Fibroblast of the aortic adventitia (primary cell): ENCODE measurements at regions not wholly inside any gene's neighbourhood (a gene's known extent, or its start where the extent isn't known, plus 50 kb on each side); places are given as distances from the start of the nearest gene placed in this dataset.
"Not testable (repeated sequence)": the region's sequence is repeated elsewhere in the genome, so short reads cannot be mapped to it uniquely, and the experiment has no call there.

ENCODE experiments used
- DNase-seq: peaks from one replicate; pipeline ENCODE4 v3.0.0-alpha.2; 2010; ENCODE audit warnings: low read depth
- H3K4me3 ChIP-seq: 2 replicates; pipeline ENCODE4 v1.5.1; 2011; ENCODE audit warnings: low read depth, mild to moderate bottlenecking, control low read depth, low read length, moderate library complexity
- CTCF ChIP-seq: IDR thresholded peaks from 2 replicates; pipeline ENCODE4 v1.5.1; 2011; ENCODE audit warnings: mild to moderate bottlenecking, low read length, control low read depth, inconsistent platforms; ENCODE audit not compliant: insufficient read depth

GRCh38 chr10:85105614-85106255 is 777.3 kb downstream of the CCSER2 start:
- no peak overlapping the region for H3K4me3 ChIP-seq
- no peak for DNase-seq
- TF ChIP-seq CTCF, result no peak

GRCh38 chr10:85111271-85111670 is 782.9 kb downstream of the CCSER2 start:
- H3K4me3 ChIP-seq, result no peak overlapping the region
- TF ChIP-seq CTCF, result no peak
- DNase-seq, result no peak

GRCh38 chr10:85124603-85125051 is 796.2 kb downstream of the CCSER2 start:
- no peak for TF ChIP-seq CTCF
- no peak overlapping the region for H3K4me3 ChIP-seq
- DNase-seq, result no peak

- H3K4me3 ChIP-seq, result no peak overlapping the region
- no peak for DNase-seq
Measured at GRCh38 chr10:85137253-85137652, 808.9 kb downstream of the CCSER2 start.

GRCh38 chr10:85138046-85138445 is 809.7 kb downstream of the CCSER2 start:
- no peak overlapping the region for H3K4me3 ChIP-seq
- TF ChIP-seq CTCF, result no peak
- no peak for DNase-seq

More at GRCh38 chr10:85137253-85137652, 808.9 kb downstream of the CCSER2 start:
- TF ChIP-seq CTCF, result no peak

- H3K4me3 ChIP-seq, result no peak overlapping the region
- no peak for DNase-seq
- no peak for TF ChIP-seq CTCF
Measured at GRCh38 chr10:85139124-85139523, 810.7 kb downstream of the CCSER2 start.

- DNase-seq, H3K4me3 ChIP-seq: not testable (repeated sequence)
Measured at GRCh38 chr10:85141520-85141919, 813.1 kb downstream of the CCSER2 start.
